H9 (cell line): ENCODE measurements at regions not wholly inside any gene's neighbourhood (a gene's known extent, or its start where the extent isn't known, plus 50 kb on each side); places are given as distances from the start of the nearest gene placed in this dataset.

Source experiments
- DNase-seq: peaks from one replicate; pipeline ENCODE4 v3.0.0-alpha.2; 2017
- H2AFZ ChIP-seq: one replicate; pipeline ENCODE4 v1.6.1; 2013; ENCODE audit warnings: mild to moderate bottlenecking, low read length, control low read depth, moderate library complexity
- H2AK5ac ChIP-seq: 2 replicates; pipeline ENCODE4 v1.6.1; 2013; ENCODE audit warnings: low read length, control low read depth, mixed read lengths; ENCODE audit not compliant: insufficient read length
- H2BK120ac ChIP-seq: one replicate; pipeline ENCODE4 v1.6.1; 2013; ENCODE audit warnings: low read depth, mild to moderate bottlenecking, low read length, control low read depth, inconsistent platforms; ENCODE audit not compliant: poor library complexity, severe bottlenecking
- H2BK12ac ChIP-seq: 2 replicates; pipeline ENCODE4 v1.6.1; 2013; ENCODE audit warnings: low read length, control low read depth, mixed read lengths, low read depth; ENCODE audit not compliant: insufficient read length
- H2BK15ac ChIP-seq: 2 replicates; pipeline ENCODE4 v1.6.1; 2013; ENCODE audit warnings: low read depth, low read length, control low read depth
- H2BK20ac ChIP-seq: one replicate; pipeline ENCODE4 v1.6.1; 2013; ENCODE audit warnings: low read depth, mild to moderate bottlenecking, low read length, control low read depth, inconsistent platforms; ENCODE audit not compliant: poor library complexity, severe bottlenecking
- H2BK5ac ChIP-seq: 2 replicates; pipeline ENCODE4 v1.6.1; 2013; ENCODE audit warnings: low read length, control low read depth, mixed read lengths; ENCODE audit not compliant: insufficient read length
- H3K14ac ChIP-seq: 2 replicates; pipeline ENCODE4 v1.6.1; 2013; ENCODE audit warnings: low read length, control low read depth; ENCODE audit not compliant: insufficient read depth
- H3K18ac ChIP-seq: 2 replicates; pipeline ENCODE4 v1.6.1; 2013; ENCODE audit warnings: low read depth, mild to moderate bottlenecking, mixed read lengths, low read length, control low read depth; ENCODE audit not compliant: insufficient read length
- H3K23ac ChIP-seq: 2 replicates; pipeline ENCODE4 v1.6.1; 2013; ENCODE audit warnings: low read length, control low read depth, mixed read lengths, low read depth; ENCODE audit not compliant: insufficient read length
- H3K23me2 ChIP-seq: 2 replicates; pipeline ENCODE4 v1.6.1; 2013; ENCODE audit warnings: low read depth, mild to moderate bottlenecking, mixed read lengths, low read length, control low read depth; ENCODE audit not compliant: insufficient read length, poor library complexity, severe bottlenecking
- H3K27ac ChIP-seq: 2 replicates; pipeline ENCODE4 v1.5.1; 2013; ENCODE audit warnings: low read length, control low read depth, mixed read lengths, low read depth; ENCODE audit not compliant: insufficient read length
- H3K27me3 ChIP-seq: 2 replicates; pipeline ENCODE4 v1.6.1; 2013; ENCODE audit warnings: low read length, control low read depth, inconsistent platforms; ENCODE audit not compliant: insufficient read depth
- H3K4ac ChIP-seq: 2 replicates; pipeline ENCODE4 v1.6.1; 2013; ENCODE audit warnings: low read depth, mild to moderate bottlenecking, control low read depth, inconsistent platforms, low read length, moderate library complexity
- H3K4me1 ChIP-seq: 2 replicates; pipeline ENCODE4 v1.6.1; 2013; ENCODE audit warnings: low read length, control low read depth, inconsistent platforms; ENCODE audit not compliant: insufficient read depth
- H3K4me2 ChIP-seq: 2 replicates; pipeline ENCODE4 v1.6.1; 2013; ENCODE audit warnings: low read length, control low read depth, mixed read lengths; ENCODE audit not compliant: insufficient read length, insufficient read depth
- H3K56ac ChIP-seq: 2 replicates; pipeline ENCODE4 v1.6.1; 2013; ENCODE audit warnings: low read depth, mild to moderate bottlenecking, mixed read lengths, low read length, control low read depth; ENCODE audit not compliant: insufficient read length
- H3K79me1 ChIP-seq: 2 replicates; pipeline ENCODE4 v1.6.1; 2013; ENCODE audit warnings: low read depth, mild to moderate bottlenecking, moderate library complexity, low read length, control low read depth, inconsistent platforms; ENCODE audit not compliant: insufficient read depth, poor library complexity, severe bottlenecking
- H3K79me2 ChIP-seq: 2 replicates; pipeline ENCODE4 v1.6.1; 2013; ENCODE audit warnings: low read length, control low read depth, inconsistent platforms; ENCODE audit not compliant: insufficient read depth
- H3K9ac ChIP-seq: 2 replicates; pipeline ENCODE4 v1.6.1; 2013; ENCODE audit warnings: low read length, control low read depth, mixed read lengths; ENCODE audit not compliant: insufficient read length; ENCODE audit errors: extremely low read depth
- H3K9me3 ChIP-seq: one replicate; pipeline ENCODE4 v1.6.1; 2013; ENCODE audit warnings: low read depth, low read length, inconsistent platforms; ENCODE audit not compliant: control insufficient read depth
- H3T11ph ChIP-seq: one replicate; pipeline ENCODE4 v1.6.1; 2013; ENCODE audit warnings: mild to moderate bottlenecking, low read length, control low read depth, inconsistent platforms
- H4K20me1 ChIP-seq: one replicate; pipeline ENCODE4 v1.6.1; 2013; ENCODE audit not compliant: control insufficient read depth, insufficient read length, insufficient read depth
- H4K5ac ChIP-seq: 2 replicates; pipeline ENCODE4 v1.6.1; 2013; ENCODE audit warnings: low read depth, mild to moderate bottlenecking, mixed read lengths, low read length, control low read depth; ENCODE audit not compliant: insufficient read length
- H4K8ac ChIP-seq: replicated peaks from 2 replicates; pipeline ENCODE4 v1.6.1; 2013; ENCODE audit warnings: low read length, control low read depth, mixed read lengths, low read depth; ENCODE audit not compliant: insufficient read length
- H4K91ac ChIP-seq: 2 replicates; pipeline ENCODE4 v1.6.1; 2013; ENCODE audit warnings: low read depth, mild to moderate bottlenecking, moderate library complexity, mixed read lengths, low read length, control low read depth; ENCODE audit not compliant: insufficient read length
- H3K27ac Mint-ChIP-seq, 3 experiments: 2 replicates in 2 of 3; 3 replicates in 1 of 3; pipeline ENCODE4 v1.8.0; 2020 to 2021; ENCODE audit warnings: mixed read lengths in 3 of 3, mild to moderate bottlenecking in 1 of 3, moderate library complexity in 1 of 3
- H3K27me3 Mint-ChIP-seq: 2 replicates; pipeline ENCODE4 v1.8.0; 2021; ENCODE audit warnings: low read depth, mild to moderate bottlenecking, moderate library complexity, mixed read lengths
- H3K36me3 Mint-ChIP-seq, 3 experiments: 2 replicates in 2 of 3; 3 replicates in 1 of 3; pipeline ENCODE4 v1.8.0; 2020 to 2021; ENCODE audit warnings: low read depth in 3 of 3, mixed read lengths in 3 of 3; ENCODE audit not compliant: insufficient read depth in 1 of 3
- H3K4me1 Mint-ChIP-seq, 2 experiments: 2 replicates each; pipeline ENCODE4 v1.8.0; 2020; ENCODE audit warnings: mixed read lengths in 2 of 2
- H3K4me3 Mint-ChIP-seq, 2 experiments: 2 replicates in 1 of 2; 3 replicates in 1 of 2; pipeline ENCODE4 v1.8.0; 2020 to 2021; ENCODE audit warnings: mild to moderate bottlenecking in 2 of 2, mixed read lengths in 2 of 2, moderate library complexity in 1 of 2
- H3K9me3 Mint-ChIP-seq, 2 experiments: 2 replicates in 1 of 2; 3 replicates in 1 of 2; pipeline ENCODE4 v1.8.0; 2020; ENCODE audit warnings: mild to moderate bottlenecking in 2 of 2, mixed read lengths in 2 of 2, moderate library complexity in 1 of 2
- WGBS: extraction: QIAGEN DNeasy Blood & Tissue Kit; methylation state at CpG from one replicate; pipeline ENCODE4 v1.1.7; 2013; ENCODE audit warnings: missing lambda C conversion rate, low lambda C conversion rate, mixed read lengths; ENCODE audit not compliant: insufficient read length; ENCODE audit errors: extremely low coverage; 5-methylcytosine and 5-hydroxymethylcytosine counted together
- TF ChIP-seq, protein P1 (sequence below): fragments of 200-600 bp; sonication (generic); conservative IDR thresholded peaks from 3 replicates; pipeline ENCODE4 v1.8.0; 2021; ENCODE audit warnings: antibody characterized with exemption, mild to moderate bottlenecking

DNA sequence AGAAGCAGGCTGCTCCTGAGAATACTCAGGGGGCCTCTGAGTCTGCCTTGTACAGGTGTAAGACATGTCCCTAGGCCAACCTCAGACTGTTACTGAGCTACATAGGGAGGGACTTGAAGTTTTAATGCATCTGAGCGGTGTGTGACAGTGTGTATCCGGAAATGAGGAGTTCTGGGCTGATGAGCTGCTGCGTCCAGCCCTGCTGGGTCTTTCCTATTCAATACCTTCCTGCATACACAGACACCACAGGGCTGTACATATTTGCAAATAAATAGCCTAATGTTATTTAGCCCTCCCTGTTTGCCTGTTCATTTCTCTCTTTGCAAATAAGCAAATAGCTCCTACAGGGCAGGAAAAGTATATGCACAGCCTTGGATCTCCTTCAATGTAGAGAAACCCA is 134.7 kb upstream of the KIRREL3 start:
- no peaks in the 10 kb centered on the region for H3K23me2 ChIP-seq
- H2AK5ac ChIP-seq, result no peak overlapping the region
- no peak overlapping the region for H3K27ac ChIP-seq
- H3K56ac ChIP-seq, result no peak overlapping the region
- H2BK12ac ChIP-seq, result no peak overlapping the region
- no peak overlapping the region for H2BK5ac ChIP-seq
- WGBS, result no CpG with 5 or more reads among the region's 3 CpGs
- TF ChIP-seq, protein P1, sequence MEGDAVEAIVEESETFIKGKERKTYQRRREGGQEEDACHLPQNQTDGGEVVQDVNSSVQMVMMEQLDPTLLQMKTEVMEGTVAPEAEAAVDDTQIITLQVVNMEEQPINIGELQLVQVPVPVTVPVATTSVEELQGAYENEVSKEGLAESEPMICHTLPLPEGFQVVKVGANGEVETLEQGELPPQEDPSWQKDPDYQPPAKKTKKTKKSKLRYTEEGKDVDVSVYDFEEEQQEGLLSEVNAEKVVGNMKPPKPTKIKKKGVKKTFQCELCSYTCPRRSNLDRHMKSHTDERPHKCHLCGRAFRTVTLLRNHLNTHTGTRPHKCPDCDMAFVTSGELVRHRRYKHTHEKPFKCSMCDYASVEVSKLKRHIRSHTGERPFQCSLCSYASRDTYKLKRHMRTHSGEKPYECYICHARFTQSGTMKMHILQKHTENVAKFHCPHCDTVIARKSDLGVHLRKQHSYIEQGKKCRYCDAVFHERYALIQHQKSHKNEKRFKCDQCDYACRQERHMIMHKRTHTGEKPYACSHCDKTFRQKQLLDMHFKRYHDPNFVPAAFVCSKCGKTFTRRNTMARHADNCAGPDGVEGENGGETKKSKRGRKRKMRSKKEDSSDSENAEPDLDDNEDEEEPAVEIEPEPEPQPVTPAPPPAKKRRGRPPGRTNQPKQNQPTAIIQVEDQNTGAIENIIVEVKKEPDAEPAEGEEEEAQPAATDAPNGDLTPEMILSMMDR, result no peak
- peaks cover 6% of the 10 kb centered on the region; the same call in 1 of the 2 replicates for H3K4me1 ChIP-seq
- H3K9me3 ChIP-seq, result no peaks in the 10 kb centered on the region
- DNase-seq, result no peak
- Mint-ChIP-seq H3K27ac (no peak overlapping the region), H3K4me1 (peaks cover 12 to 14% of the 10 kb centered on the region in 2 experiments), H3K9me3 (peaks cover 0 to 8% of the 10 kb centered on the region in 2 experiments; a peak in 3 of 5 replicates), H3K36me3 (no peaks in the 10 kb centered on the region), H3K27me3 (no peaks in the 10 kb centered on the region), H3K4me3 (no peak overlapping the region)
- H3K4me2 ChIP-seq, result no peak overlapping the region
- no peak overlapping the region for H3K14ac ChIP-seq
- no peak overlapping the region for H3K9ac ChIP-seq
- H3K18ac ChIP-seq, result no peak overlapping the region
- no peak overlapping the region for H3K4ac ChIP-seq
- H4K20me1 ChIP-seq, result no peaks in the 10 kb centered on the region
- H4K8ac ChIP-seq, result no peak overlapping the region
- H2AFZ ChIP-seq, result no peak overlapping the region
- no peaks in the 10 kb centered on the region for H3K79me2 ChIP-seq
- H4K5ac ChIP-seq, result no peak overlapping the region
- H2BK15ac ChIP-seq, result 0 out of 2 replicates have a peak overlapping the region, but pooled peaks have one; percentile 37
- H3K23ac ChIP-seq, result no peak overlapping the region
- no peak overlapping the region for H2BK120ac ChIP-seq
- H3K79me1 ChIP-seq, result no peaks in the 10 kb centered on the region
- H3T11ph ChIP-seq, result no peak overlapping the region
- no peak overlapping the region for H2BK20ac ChIP-seq
- no peak overlapping the region for H4K91ac ChIP-seq
- no peaks in the 10 kb centered on the region for H3K27me3 ChIP-seq
